ENCODE measurements at regions not wholly inside any gene's neighbourhood (a gene's known extent, or its start where the extent isn't known, plus 50 kb on each side); places are given as distances from the start of the nearest gene placed in this dataset.

DNA sequence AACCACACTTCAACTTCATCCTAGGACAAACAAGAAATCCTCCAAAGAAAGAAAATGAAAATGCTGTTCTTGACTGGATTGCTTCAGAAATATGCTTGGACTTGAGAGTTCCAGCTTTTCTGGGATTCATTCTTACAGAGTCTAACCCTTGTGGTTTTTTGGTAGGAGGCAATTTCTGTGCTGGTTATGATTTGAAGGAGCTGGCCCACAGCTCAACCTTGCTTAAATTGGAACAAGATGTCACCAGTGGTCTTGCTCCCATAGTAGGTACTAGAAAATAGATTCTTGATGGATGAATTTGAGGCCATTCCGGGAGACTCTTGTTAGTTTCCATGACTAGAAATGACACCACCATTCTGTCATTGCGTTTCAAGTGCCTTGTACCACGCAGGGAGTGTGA is 54.3 kb upstream of the BMP6 start:
- no peaks in the 10 kb centered on the region for H3K79me2 ChIP-seq (ENCODE audit: insufficient read depth)
- H3K27me3 ChIP-seq (ENCODE audit: insufficient read depth) = peaks cover 74% of the 10 kb centered on the region; the same call in 1 of the 2 replicates
- no peak overlapping the region for H3K27ac ChIP-seq (ENCODE audit: low read depth in 2 of 2, low read length in 1 of 2)
- H3K9me2 ChIP-seq = no peaks in the 10 kb centered on the region
- TF ChIP-seq FOSL2 (IDR thresholded peaks at IDR 0.05; ENCODE audit: borderline replicate concordance, low read depth) (no peak), YY1 (IDR thresholded peaks at IDR 0.05; ENCODE audit: low read depth) (no peak), TAF1 (IDR thresholded peaks at IDR 0.05; ENCODE audit: borderline replicate concordance, low read depth, low read length) (no peak), FOXJ3 (CRISPR knock-in tag; IDR thresholded peaks at IDR 0.05) (no peak), TCF12 (IDR thresholded peaks at IDR 0.05) (no peak), EZH2phosphoT487 (IDR thresholded peaks at IDR 0.05; ENCODE audit: borderline replicate concordance, low read depth) (no peak), NRF1 (IDR thresholded peaks at IDR 0.05; ENCODE audit: low read depth, low read length) (no peak), GABPA (IDR thresholded peaks at IDR 0.05; ENCODE audit: low read depth) (no peak), ELF1 (IDR thresholded peaks at IDR 0.05) (no peak), CHD2 (IDR thresholded peaks at IDR 0.05; ENCODE audit: low read length, partially characterized antibody) (no peak)
- TF ChIP-seq, protein P1, sequence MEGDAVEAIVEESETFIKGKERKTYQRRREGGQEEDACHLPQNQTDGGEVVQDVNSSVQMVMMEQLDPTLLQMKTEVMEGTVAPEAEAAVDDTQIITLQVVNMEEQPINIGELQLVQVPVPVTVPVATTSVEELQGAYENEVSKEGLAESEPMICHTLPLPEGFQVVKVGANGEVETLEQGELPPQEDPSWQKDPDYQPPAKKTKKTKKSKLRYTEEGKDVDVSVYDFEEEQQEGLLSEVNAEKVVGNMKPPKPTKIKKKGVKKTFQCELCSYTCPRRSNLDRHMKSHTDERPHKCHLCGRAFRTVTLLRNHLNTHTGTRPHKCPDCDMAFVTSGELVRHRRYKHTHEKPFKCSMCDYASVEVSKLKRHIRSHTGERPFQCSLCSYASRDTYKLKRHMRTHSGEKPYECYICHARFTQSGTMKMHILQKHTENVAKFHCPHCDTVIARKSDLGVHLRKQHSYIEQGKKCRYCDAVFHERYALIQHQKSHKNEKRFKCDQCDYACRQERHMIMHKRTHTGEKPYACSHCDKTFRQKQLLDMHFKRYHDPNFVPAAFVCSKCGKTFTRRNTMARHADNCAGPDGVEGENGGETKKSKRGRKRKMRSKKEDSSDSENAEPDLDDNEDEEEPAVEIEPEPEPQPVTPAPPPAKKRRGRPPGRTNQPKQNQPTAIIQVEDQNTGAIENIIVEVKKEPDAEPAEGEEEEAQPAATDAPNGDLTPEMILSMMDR (IDR thresholded peaks at IDR 0.05) = no peak
- TF ChIP-seq, protein P2, sequence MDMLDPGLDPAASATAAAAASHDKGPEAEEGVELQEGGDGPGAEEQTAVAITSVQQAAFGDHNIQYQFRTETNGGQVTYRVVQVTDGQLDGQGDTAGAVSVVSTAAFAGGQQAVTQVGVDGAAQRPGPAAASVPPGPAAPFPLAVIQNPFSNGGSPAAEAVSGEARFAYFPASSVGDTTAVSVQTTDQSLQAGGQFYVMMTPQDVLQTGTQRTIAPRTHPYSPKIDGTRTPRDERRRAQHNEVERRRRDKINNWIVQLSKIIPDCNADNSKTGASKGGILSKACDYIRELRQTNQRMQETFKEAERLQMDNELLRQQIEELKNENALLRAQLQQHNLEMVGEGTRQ (IDR thresholded peaks at IDR 0.05; ENCODE audit: borderline replicate concordance, low read depth, low read length) = no peak
- TF ChIP-seq, protein P3, sequence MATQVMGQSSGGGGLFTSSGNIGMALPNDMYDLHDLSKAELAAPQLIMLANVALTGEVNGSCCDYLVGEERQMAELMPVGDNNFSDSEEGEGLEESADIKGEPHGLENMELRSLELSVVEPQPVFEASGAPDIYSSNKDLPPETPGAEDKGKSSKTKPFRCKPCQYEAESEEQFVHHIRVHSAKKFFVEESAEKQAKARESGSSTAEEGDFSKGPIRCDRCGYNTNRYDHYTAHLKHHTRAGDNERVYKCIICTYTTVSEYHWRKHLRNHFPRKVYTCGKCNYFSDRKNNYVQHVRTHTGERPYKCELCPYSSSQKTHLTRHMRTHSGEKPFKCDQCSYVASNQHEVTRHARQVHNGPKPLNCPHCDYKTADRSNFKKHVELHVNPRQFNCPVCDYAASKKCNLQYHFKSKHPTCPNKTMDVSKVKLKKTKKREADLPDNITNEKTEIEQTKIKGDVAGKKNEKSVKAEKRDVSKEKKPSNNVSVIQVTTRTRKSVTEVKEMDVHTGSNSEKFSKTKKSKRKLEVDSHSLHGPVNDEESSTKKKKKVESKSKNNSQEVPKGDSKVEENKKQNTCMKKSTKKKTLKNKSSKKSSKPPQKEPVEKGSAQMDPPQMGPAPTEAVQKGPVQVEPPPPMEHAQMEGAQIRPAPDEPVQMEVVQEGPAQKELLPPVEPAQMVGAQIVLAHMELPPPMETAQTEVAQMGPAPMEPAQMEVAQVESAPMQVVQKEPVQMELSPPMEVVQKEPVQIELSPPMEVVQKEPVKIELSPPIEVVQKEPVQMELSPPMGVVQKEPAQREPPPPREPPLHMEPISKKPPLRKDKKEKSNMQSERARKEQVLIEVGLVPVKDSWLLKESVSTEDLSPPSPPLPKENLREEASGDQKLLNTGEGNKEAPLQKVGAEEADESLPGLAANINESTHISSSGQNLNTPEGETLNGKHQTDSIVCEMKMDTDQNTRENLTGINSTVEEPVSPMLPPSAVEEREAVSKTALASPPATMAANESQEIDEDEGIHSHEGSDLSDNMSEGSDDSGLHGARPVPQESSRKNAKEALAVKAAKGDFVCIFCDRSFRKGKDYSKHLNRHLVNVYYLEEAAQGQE (IDR thresholded peaks at IDR 0.05; ENCODE audit: low read depth, low read length) = no peak
- CTCF ChIA-PET = interaction anchor here (0.6 to 0.9 kb wide), 2 partner anchors 289 to 396 kb away, joined by 3 to 4 read pairs; no protein-coding TSS in a partner anchor
- H3K36me3 ChIP-seq (replicated peaks in 1 of 2; ENCODE audit: control insufficient read depth in 1 of 2, insufficient read depth in 2 of 2, low read length in 1 of 2) = no peaks in the 10 kb centered on the region
- no peak overlapping the region for H3K9ac ChIP-seq
- POLR2A ChIA-PET = no interaction called here
- H4K20me1 ChIP-seq (ENCODE audit: insufficient read depth) = no peaks in the 10 kb centered on the region
- no peaks in the 10 kb centered on the region for H3K9me3 ChIP-seq
- DNase-seq = no peak
- 23% methylated on average over 3 of the region's 3 CpGs for WGBS (ENCODE audit: low lambda C conversion rate)
- H3F3A ChIP-seq (replicated peaks; ENCODE audit: insufficient read depth) = peaks cover 7% of the 10 kb centered on the region
- no peak overlapping the region for H3K4me2 ChIP-seq
- H2AFZ ChIP-seq (ENCODE audit: low read depth) = no peak overlapping the region
- no peak overlapping the region for H3K4me3 ChIP-seq (ENCODE audit: low read depth in 2 of 2, low read length in 1 of 2)
- H3K4me1 ChIP-seq (ENCODE audit: control insufficient read depth in 1 of 2, insufficient read depth in 2 of 2, low read depth in 1 of 2, low read length in 1 of 2) = no peaks in the 10 kb centered on the region
